ENCODE measurements at regions not wholly inside any gene's neighbourhood (a gene's known extent, or its start where the extent isn't known, plus 50 kb on each side); places are given as distances from the start of the nearest gene placed in this dataset.

- no peak overlapping the region for H3K9ac ChIP-seq (ENCODE audit: insufficient read depth in 1 of 2, low read depth in 2 of 2, low read length in 2 of 2)
- H3K4me1 ChIP-seq (replicated peaks in 1 of 2; ENCODE audit: control insufficient read depth in 2 of 2, insufficient read depth in 2 of 2, low read length in 2 of 2): no peaks in the 10 kb centered on the region
- CTCF ChIA-PET (ENCODE audit: low intra/inter-chr PET ratio): no interaction called here
- no peaks in the 10 kb centered on the region for H4K20me1 ChIP-seq (replicated peaks; ENCODE audit: control insufficient read depth, insufficient read depth, low read length)
- no peak overlapping the region for H2AFZ ChIP-seq (ENCODE audit: low read depth, low read length)
- H3K9me3 ChIP-seq (replicated peaks; ENCODE audit: control insufficient read depth, insufficient read depth, low read depth, low read length): no peaks in the 10 kb centered on the region
- H3K4me2 ChIP-seq (ENCODE audit: insufficient read depth, low read length): no peak overlapping the region
- in situ Hi-C loops (cut with MboI) (no loop called here), intact Hi-C loops (cut with micrococcal nuclease) (no loop called here)
- H3K27me3 ChIP-seq (ENCODE audit: control insufficient read depth in 2 of 2, insufficient read depth in 2 of 2, low read length in 2 of 2): no peaks in the 10 kb centered on the region
- ATAC-seq (no peak), DNase-seq (ENCODE audit: extremely low read depth in 1 of 4, low spot score in 3 of 4) (no peak), FAIRE-seq (no peak)
- TF ChIP-seq ZNF316 (IDR thresholded peaks at IDR 0.05) (peak; percentile 29; the same call in 1 of the 2 replicates), PTRF (tag; IDR thresholded peaks at IDR 0.05) (no peak)
- H3K79me2 ChIP-seq (ENCODE audit: control insufficient read depth, insufficient read depth, low read length): no peaks in the 10 kb centered on the region
- H3K36me3 ChIP-seq (ENCODE audit: control insufficient read depth, insufficient read depth, low read length): no peaks in the 10 kb centered on the region
- no peak overlapping the region for H3K4me3 ChIP-seq
- BruUV-seq (replicated peaks): no TSS peak
- 6% methylated on average over 1 of the region's 1 CpG for WGBS (ENCODE audit: insufficient coverage, low coverage, missing lambda C conversion rate)
- H3K9me1 ChIP-seq (ENCODE audit: control insufficient read depth, insufficient read depth, low read length): no peaks in the 10 kb centered on the region
- no peak overlapping the region for H3K27ac ChIP-seq (ENCODE audit: extremely low read depth, low read depth, low read length)
- POLR2A ChIA-PET: no interaction called here
These were observed 664.6 kb upstream of the ADAMTS5 start for GRCh38 chr21:27631471-27631870.

GRCh38 chr21:27622631-27623030, 655.7 kb upstream of the ADAMTS5 start:
- CTCF ChIA-PET (ENCODE audit: low intra/inter-chr PET ratio): no interaction called here
- TF ChIP-seq SREBF1 (IDR thresholded peaks at IDR 0.05; ENCODE audit: borderline replicate concordance, low read depth, low read length): no peak
- no peak for TF ChIP-seq HSF4 (CRISPR knock-in tag; IDR thresholded peaks at IDR 0.05; ENCODE audit: borderline replicate concordance)
- TF ChIP-seq ZNF764 (CRISPR knock-in tag; IDR thresholded peaks at IDR 0.05; ENCODE audit: low read depth): no peak
- no peak for TF ChIP-seq ZNF76 (CRISPR knock-in tag; IDR thresholded peaks at IDR 0.05; ENCODE audit: borderline replicate concordance)
- no peak for TF ChIP-seq POLR2G (IDR thresholded peaks at IDR 0.05; ENCODE audit: low read depth, low read length)
- TF ChIP-seq BCL6 (CRISPR knock-in tag; IDR thresholded peaks at IDR 0.05): no peak
- no peak for TF ChIP-seq U2AF1 (optimal IDR thresholded peaks at IDR 0.05; ENCODE audit: low read depth, low read length)
- TF ChIP-seq TAF15 (IDR thresholded peaks at IDR 0.05; ENCODE audit: low read depth, low read length): no peak
- no peak for TF ChIP-seq FOXK2 (conservative IDR thresholded peaks at IDR 0.05 in 1 of 2, IDR thresholded peaks at IDR 0.05 in 1 of 2; ENCODE audit: low read depth in 2 of 2)
- TF ChIP-seq MEF2A (IDR thresholded peaks at IDR 0.05; ENCODE audit: control insufficient read depth, low read depth, low read length): no peak
- no peak for TF ChIP-seq ZHX1 (conservative IDR thresholded peaks at IDR 0.05; ENCODE audit: low read length)
- TF ChIP-seq SMARCC2 (IDR thresholded peaks at IDR 0.05; ENCODE audit: low read depth): no peak

More at GRCh38 chr21:27622631-27623030, 655.7 kb upstream of the ADAMTS5 start:
- no peaks in the 10 kb centered on the region for H3K4me1 ChIP-seq (replicated peaks in 1 of 2; ENCODE audit: control insufficient read depth in 2 of 2, insufficient read depth in 2 of 2, low read length in 2 of 2)
- POLR2A ChIA-PET: no interaction called here
- no peaks in the 10 kb centered on the region for H3K36me3 ChIP-seq (ENCODE audit: control insufficient read depth, insufficient read depth, low read length)
- intact Hi-C loops (cut with micrococcal nuclease): no loop called here
- H4K20me1 ChIP-seq (replicated peaks; ENCODE audit: control insufficient read depth, insufficient read depth, low read length): no peaks in the 10 kb centered on the region
- no peak overlapping the region for H3K4me2 ChIP-seq (ENCODE audit: insufficient read depth, low read length)
- H3K9ac ChIP-seq (ENCODE audit: insufficient read depth in 1 of 2, low read depth in 2 of 2, low read length in 2 of 2): no peak overlapping the region
- in situ Hi-C loops (cut with MboI): no loop called here
- no peak overlapping the region for H3K27ac ChIP-seq (ENCODE audit: extremely low read depth, low read depth, low read length)
- ATAC-seq (no peak), DNase-seq (ENCODE audit: extremely low read depth in 1 of 4, low spot score in 3 of 4) (no peak), FAIRE-seq (no peak)
- H3K9me3 ChIP-seq (replicated peaks; ENCODE audit: control insufficient read depth, insufficient read depth, low read depth, low read length): no peaks in the 10 kb centered on the region
- no peaks in the 10 kb centered on the region for H3K27me3 ChIP-seq (ENCODE audit: control insufficient read depth in 2 of 2, insufficient read depth in 2 of 2, low read length in 2 of 2)
- H3K4me3 ChIP-seq: no peak overlapping the region
- whole genome bisulfite sequencing (ENCODE audit: insufficient coverage, low coverage, missing lambda C conversion rate): 0% methylated on average over 1 of the region's 1 CpG
- no peaks in the 10 kb centered on the region for H3K79me2 ChIP-seq (ENCODE audit: control insufficient read depth, insufficient read depth, low read length)
- H3K9me1 ChIP-seq (ENCODE audit: control insufficient read depth, insufficient read depth, low read length): no peaks in the 10 kb centered on the region
- no TSS peak for BruUV-seq (replicated peaks)
- no peak overlapping the region for H2AFZ ChIP-seq (ENCODE audit: low read depth, low read length)
